Forelimb muscle (tissue), 1 donor: ENCODE measurements at regions not wholly inside any gene's neighbourhood (a gene's known extent, or its start where the extent isn't known, plus 50 kb on each side); places are given as distances from the start of the nearest gene placed in this dataset.

ENCODE experiments used
- DNase-seq: peaks from one replicate; pipeline ENCODE4 v3.0.0-alpha.2; 2013; ENCODE audit warnings: low read depth

GRCh38 chr14:95034788-95035187 lies 122.5 kb downstream of the DICER1 start:
- DNase-seq, result no peak

GRCh38 chr14:95033682-95034632 lies 123.4 kb downstream of the DICER1 start:
- no peak for DNase-seq

- DNase-seq, result no peak
Observed at GRCh38 chr14:95033031-95033430, 124.3 kb downstream of the DICER1 start.

GRCh38 chr14:95026851-95027463 lies 130.4 kb downstream of the DICER1 start:
- DNase-seq, result no peak

GRCh38 chr14:95025941-95026340 lies 131.4 kb downstream of the DICER1 start:
- no peak for DNase-seq

- DNase-seq, result no peak
Observed at GRCh38 chr14:95025218-95025617, 132.1 kb downstream of the DICER1 start.

GRCh38 chr14:95024380-95024779 lies 132.9 kb downstream of the DICER1 start:
- no peak for DNase-seq

GRCh38 chr14:95023886-95024285 lies 133.4 kb downstream of the DICER1 start:
- DNase-seq, result no peak

- DNase-seq, result no peak
Observed at GRCh38 chr14:95023115-95023514, 134.2 kb downstream of the DICER1 start.

GRCh38 chr14:95021588-95021987 lies 135.7 kb downstream of the DICER1 start:
- DNase-seq, result no peak

GRCh38 chr14:95018821-95019220 lies 138.5 kb downstream of the DICER1 start:
- no peak for DNase-seq

GRCh38 chr14:95015046-95015445 lies 142.3 kb downstream of the DICER1 start:
- no peak for DNase-seq

- DNase-seq, result no peak
Observed at GRCh38 chr14:95014036-95014435, 143.3 kb downstream of the DICER1 start.

GRCh38 chr14:95011445-95012006 lies 145.8 kb downstream of the DICER1 start:
- DNase-seq, result no peak

- DNase-seq, result no peak
Observed at GRCh38 chr14:95008445-95009217, 148.7 kb downstream of the DICER1 start.

GRCh38 chr14:95007921-95008320 lies 149.4 kb downstream of the DICER1 start:
- no peak for DNase-seq

GRCh38 chr14:95006479-95006878 lies 150.8 kb downstream of the DICER1 start:
- no peak for DNase-seq

- DNase-seq, result no peak
Observed at GRCh38 chr14:95006051-95006450, 151.3 kb downstream of the DICER1 start.

- no peak for DNase-seq
Observed at GRCh38 chr14:95003099-95003960, 154.0 kb downstream of the DICER1 start.

- DNase-seq, result no peak
Observed at GRCh38 chr14:94998685-94999084, 158.6 kb downstream of the DICER1 start.

GRCh38 chr14:94998110-94998509 lies 159.2 kb downstream of the DICER1 start:
- DNase-seq, result no peak
